K562 (cell line): ENCODE measurements at regions not wholly inside any gene's neighbourhood (a gene's known extent, or its start where the extent isn't known, plus 50 kb on each side); places are given as distances from the start of the nearest gene placed in this dataset.

Experiments used
- ATAC-seq: fragments of 200-7000 bp; cut with Tn5 transposase; 3 replicates; pipeline ENCODE4 v1.9.1; 2020; ENCODE audit warnings: moderate library complexity
- BruUV-seq: library from RNA; stranded (reverse); fragments of 400-500 nt; replicated peaks from 2 replicates; lab custom pipeline; 2021; lab: Mats Ljungman, UMichigan
- CTCF ChIA-PET: fragments of 300-600 bp; formaldehyde crosslinking; extraction: SDS; loops from one replicate; lab custom pipeline; 2021; ENCODE audit warnings: low intra/inter-chr PET ratio; lab: Yijun Ruan, JAX
- POLR2A ChIA-PET: fragments of 300-600, 350-650 bp; sonication (Branson Sonifier 250); formaldehyde crosslinking; extraction: SDS; loops from one replicate; lab custom pipeline; 2021; ENCODE audit warnings: antibody characterized with exemption, inconsistent platforms; lab: Yijun Ruan, JAX
- DNase-seq, 4 experiments: peaks; one replicate each; pipeline versions ENCODE4 v3.0.0 to v3.0.0-alpha.2; 2011 to 2018; ENCODE audit warnings: low spot score in 3 of 4, mixed read lengths in 3 of 4; ENCODE audit errors: extremely low read depth in 1 of 4
- FAIRE-seq: peaks from 2 replicates; lab custom pipeline; 2011; peaks lifted over from hg19 to GRCh38; lab: Jason Lieb, UNC
- H2AFZ ChIP-seq: 2 replicates; pipeline ENCODE4 v1.6.0; 2011; ENCODE audit warnings: low read depth, low read length, control low read depth, inconsistent platforms
- H3K27ac ChIP-seq: fragments of 200-600 bp; 3 replicates; pipeline ENCODE4 v1.8.0; 2011; ENCODE audit warnings: low read depth, mild to moderate bottlenecking, control low read depth, inconsistent platforms, low read length, moderate library complexity, mixed read lengths; ENCODE audit errors: extremely low read depth
- H3K27me3 ChIP-seq, 2 experiments: fragments of 300-600 bp in 1 of 2; 2 replicates in 1 of 2; 3 replicates in 1 of 2; pipeline versions ENCODE4 v1.6.0 to v1.8.0; 2011; ENCODE audit warnings: inconsistent platforms in 2 of 2, low read length in 2 of 2, mild to moderate bottlenecking in 1 of 2, mixed read lengths in 1 of 2, moderate library complexity in 1 of 2; ENCODE audit not compliant: control insufficient read depth in 2 of 2, insufficient read depth in 2 of 2
- H3K36me3 ChIP-seq: fragments of 300-600 bp; 3 replicates; pipeline ENCODE4 v1.8.0; 2011; ENCODE audit warnings: mild to moderate bottlenecking, low read length, inconsistent platforms; ENCODE audit not compliant: control insufficient read depth, insufficient read depth
- H3K4me1 ChIP-seq, 2 experiments: fragments of 200-600 bp in 1 of 2; replicated peaks in 1 of 2; 2 replicates in 1 of 2; 3 replicates in 1 of 2; pipeline versions ENCODE4 v1.5.1 to v1.8.0; 2011; ENCODE audit warnings: inconsistent platforms in 2 of 2, low read length in 2 of 2, mild to moderate bottlenecking in 1 of 2, mixed read lengths in 1 of 2, moderate library complexity in 1 of 2; ENCODE audit not compliant: control insufficient read depth in 2 of 2, insufficient read depth in 2 of 2
- H3K4me2 ChIP-seq: 2 replicates; pipeline ENCODE4 v1.6.1; 2011; ENCODE audit warnings: low read length, control low read depth, inconsistent platforms, mixed read lengths; ENCODE audit not compliant: insufficient read depth
- H3K4me3 ChIP-seq: fragments of 200-600 bp; sonication (generic), shearing (Covaris generic); 2 replicates; pipeline ENCODE4 v1.5.1; 2016; ENCODE audit warnings: control low read depth, inconsistent platforms
- H3K79me2 ChIP-seq: fragments of 200-600 bp; 3 replicates; pipeline ENCODE4 v1.8.0; 2011; ENCODE audit warnings: low read length, inconsistent platforms; ENCODE audit not compliant: control insufficient read depth, insufficient read depth
- H3K9ac ChIP-seq, 2 experiments: 2 replicates each; pipeline versions ENCODE4 v1.6.0 to v1.6.1; 2011; ENCODE audit warnings: low read depth in 2 of 2, low read length in 2 of 2, control low read depth in 1 of 2, inconsistent platforms in 1 of 2, mild to moderate bottlenecking in 1 of 2, mixed read lengths in 1 of 2; ENCODE audit not compliant: insufficient read depth in 1 of 2
- H3K9me1 ChIP-seq: one replicate; pipeline ENCODE4 v1.6.0; 2011; ENCODE audit warnings: inconsistent platforms, mild to moderate bottlenecking, low read length, moderate library complexity; ENCODE audit not compliant: control insufficient read depth, insufficient read depth
- H3K9me3 ChIP-seq: replicated peaks from 2 replicates; pipeline ENCODE4 v1.5.1; 2011; ENCODE audit warnings: low read depth, low read length, inconsistent platforms; ENCODE audit not compliant: control insufficient read depth, insufficient read depth
- H4K20me1 ChIP-seq: replicated peaks from 2 replicates; pipeline ENCODE4 v1.6.1; 2011; ENCODE audit warnings: low read length, inconsistent platforms, mixed read lengths; ENCODE audit not compliant: control insufficient read depth, insufficient read depth
- CBX5 ChIP-seq: IDR thresholded peaks from 2 replicates; pipeline ENCODE4 v1.6.1; 2014; ENCODE audit warnings: low read depth, borderline replicate concordance
- KDM1A ChIP-seq, 2 experiments: fragments of 450-650 bp; IDR thresholded peaks; 2 replicates each; pipeline ENCODE4 v1.6.1; 2016; ENCODE audit warnings: mild to moderate bottlenecking in 2 of 2
- MCM7 ChIP-seq, 2 experiments: fragments of 450-650 bp; IDR thresholded peaks; 2 replicates each; pipeline ENCODE4 v1.6.1; 2016 to 2018
- POLR2A ChIP-seq: fragments of 450-650 bp; conservative IDR thresholded peaks from 2 replicates; pipeline ENCODE4 v1.6.1; 2016
- SAFB ChIP-seq: fragments of 200-400 bp; formaldehyde crosslinking; IDR thresholded peaks from 2 replicates; pipeline ENCODE4 v1.6.1; 2017; ENCODE audit warnings: low read depth, low read length, borderline replicate concordance
- SLC30A9 ChIP-seq: fragments of 250-450 bp; sonication (Bioruptor Pico); IDR thresholded peaks from 2 replicates; pipeline ENCODE4 v1.8.0; 2022; ENCODE audit warnings: mild to moderate bottlenecking, moderate library complexity
- SNIP1 ChIP-seq: fragments of 450-650 bp; IDR thresholded peaks from 2 replicates; pipeline ENCODE4 v1.7.1; 2017; ENCODE audit warnings: low read depth, mild to moderate bottlenecking
- TARDBP ChIP-seq: fragments of 450-650 bp; IDR thresholded peaks from 2 replicates; pipeline ENCODE4 v1.6.1; 2016
- XRCC5 ChIP-seq: fragments of 200-400 bp; formaldehyde crosslinking; IDR thresholded peaks from 2 replicates; pipeline ENCODE4 v1.6.1; 2017; ENCODE audit warnings: low read depth, mild to moderate bottlenecking, low read length
- ZBTB34 ChIP-seq: fragments of 250-450 bp; sonication (Bioruptor Pico); IDR thresholded peaks from 2 replicates; pipeline ENCODE4 v1.8.0; 2021; ENCODE audit warnings: mild to moderate bottlenecking, moderate library complexity
- WGBS: fragments of 100-300 bp; shearing (Covaris generic); methylation state at CpG from one replicate; pipeline ENCODE4 v1.1.6; 2016; ENCODE audit warnings: low coverage, mixed read lengths; ENCODE audit not compliant: insufficient coverage; ENCODE audit errors: missing lambda C conversion rate; 5-methylcytosine and 5-hydroxymethylcytosine counted together
- in situ Hi-C: fragments of 300-500 bp; cut with MboI; formaldehyde crosslinking; loops from 4 replicates; pipeline ENCODE4 v1.15.0; 2018; ENCODE audit warnings: inconsistent platforms, mixed read lengths
- intact Hi-C: fragments of 100-400 bp; cut with micrococcal nuclease; formaldehyde crosslinking; loops from 2 replicates; pipeline ENCODE4 v1.14.2; 2022
- TF ChIP-seq, protein P1 (sequence below), 3 experiments: IDR thresholded peaks in 2 of 3; conservative IDR thresholded peaks in 1 of 3; 2 replicates each; pipeline ENCODE4 v1.5.1; 2011 to 2012; ENCODE audit warnings: low read length in 3 of 3, mild to moderate bottlenecking in 3 of 3, control low read depth in 2 of 3, improper control_type of control experiment in 1 of 3, inconsistent platforms in 1 of 3, low read depth in 1 of 3, mixed read lengths in 1 of 3, moderate library complexity in 1 of 3; ENCODE audit not compliant: insufficient read depth in 2 of 3
- TF ChIP-seq, protein P2 (sequence below), 2 experiments: fragments of 450-650 bp; formaldehyde crosslinking in 1 of 2; IDR thresholded peaks; 2 replicates each; pipeline versions ENCODE4 v1.4.0 to v1.6.1; 2014 to 2020; ENCODE audit warnings: mild to moderate bottlenecking in 2 of 2, borderline replicate concordance in 1 of 2, low read depth in 1 of 2

GRCh38 chr20:41734506-41734945 is 116.3 kb upstream of the CHD6 start:
- in situ Hi-C loops, result no loop called here
- Histone ChIP-seq H3K9ac (no peak overlapping the region), H3K4me1 (no peaks in the 10 kb centered on the region; a peak in 1 of 5 replicates), H3K27ac (no peak overlapping the region), H3K4me3 (no peak overlapping the region), H3K9me1 (no peaks in the 10 kb centered on the region), H3K4me2 (no peak overlapping the region), H3K9me3 (peaks cover 4% of the 10 kb centered on the region; the same call in 1 of the 2 replicates), H2AFZ (no peak overlapping the region), H4K20me1 (no peaks in the 10 kb centered on the region), H3K79me2 (no peaks in the 10 kb centered on the region), H3K36me3 (no peaks in the 10 kb centered on the region), H3K27me3 (no peaks in the 10 kb centered on the region)
- no TSS peak for BruUV-seq
- DNase-seq (peak; percentile 71 to 76 (median 74)), ATAC-seq (peak; percentile 89), FAIRE-seq (peak; percentile 90)
- WGBS, result 3% methylated on average over 5 of the region's 5 CpGs
- CTCF ChIA-PET, result interaction anchor here (0.5 kb wide), 1 partner anchor 1675 kb away, joined by 3 read pairs; no protein-coding TSS in a partner anchor
- intact Hi-C loops, result no loop called here
- POLR2A ChIA-PET, result no interaction called here
- no peak for TF ChIP-seq MCM7 (IDR thresholded peaks at IDR 0.05)
- TF ChIP-seq TARDBP, result no peak
- no peak for TF ChIP-seq KDM1A (IDR thresholded peaks at IDR 0.05)
- TF ChIP-seq POLR2A, result no peak
- TF ChIP-seq, protein P1, sequence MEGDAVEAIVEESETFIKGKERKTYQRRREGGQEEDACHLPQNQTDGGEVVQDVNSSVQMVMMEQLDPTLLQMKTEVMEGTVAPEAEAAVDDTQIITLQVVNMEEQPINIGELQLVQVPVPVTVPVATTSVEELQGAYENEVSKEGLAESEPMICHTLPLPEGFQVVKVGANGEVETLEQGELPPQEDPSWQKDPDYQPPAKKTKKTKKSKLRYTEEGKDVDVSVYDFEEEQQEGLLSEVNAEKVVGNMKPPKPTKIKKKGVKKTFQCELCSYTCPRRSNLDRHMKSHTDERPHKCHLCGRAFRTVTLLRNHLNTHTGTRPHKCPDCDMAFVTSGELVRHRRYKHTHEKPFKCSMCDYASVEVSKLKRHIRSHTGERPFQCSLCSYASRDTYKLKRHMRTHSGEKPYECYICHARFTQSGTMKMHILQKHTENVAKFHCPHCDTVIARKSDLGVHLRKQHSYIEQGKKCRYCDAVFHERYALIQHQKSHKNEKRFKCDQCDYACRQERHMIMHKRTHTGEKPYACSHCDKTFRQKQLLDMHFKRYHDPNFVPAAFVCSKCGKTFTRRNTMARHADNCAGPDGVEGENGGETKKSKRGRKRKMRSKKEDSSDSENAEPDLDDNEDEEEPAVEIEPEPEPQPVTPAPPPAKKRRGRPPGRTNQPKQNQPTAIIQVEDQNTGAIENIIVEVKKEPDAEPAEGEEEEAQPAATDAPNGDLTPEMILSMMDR (IDR thresholded peaks at IDR 0.05 in 2 of 3, conservative IDR thresholded peaks at IDR 0.05 in 1 of 3; ENCODE audit: insufficient read depth in 2 of 3, low read depth in 1 of 3, low read length in 3 of 3), result peak; percentile 76 to 90 (median 77)
- TF ChIP-seq XRCC5, result 0 out of 2 replicates have a peak, but pooled peaks have one; percentile 29
- TF ChIP-seq ZBTB34 (CRISPR knock-in tag), result no peak
- no peak for TF ChIP-seq SNIP1
- no peak for TF ChIP-seq SAFB
- TF ChIP-seq, protein P2, sequence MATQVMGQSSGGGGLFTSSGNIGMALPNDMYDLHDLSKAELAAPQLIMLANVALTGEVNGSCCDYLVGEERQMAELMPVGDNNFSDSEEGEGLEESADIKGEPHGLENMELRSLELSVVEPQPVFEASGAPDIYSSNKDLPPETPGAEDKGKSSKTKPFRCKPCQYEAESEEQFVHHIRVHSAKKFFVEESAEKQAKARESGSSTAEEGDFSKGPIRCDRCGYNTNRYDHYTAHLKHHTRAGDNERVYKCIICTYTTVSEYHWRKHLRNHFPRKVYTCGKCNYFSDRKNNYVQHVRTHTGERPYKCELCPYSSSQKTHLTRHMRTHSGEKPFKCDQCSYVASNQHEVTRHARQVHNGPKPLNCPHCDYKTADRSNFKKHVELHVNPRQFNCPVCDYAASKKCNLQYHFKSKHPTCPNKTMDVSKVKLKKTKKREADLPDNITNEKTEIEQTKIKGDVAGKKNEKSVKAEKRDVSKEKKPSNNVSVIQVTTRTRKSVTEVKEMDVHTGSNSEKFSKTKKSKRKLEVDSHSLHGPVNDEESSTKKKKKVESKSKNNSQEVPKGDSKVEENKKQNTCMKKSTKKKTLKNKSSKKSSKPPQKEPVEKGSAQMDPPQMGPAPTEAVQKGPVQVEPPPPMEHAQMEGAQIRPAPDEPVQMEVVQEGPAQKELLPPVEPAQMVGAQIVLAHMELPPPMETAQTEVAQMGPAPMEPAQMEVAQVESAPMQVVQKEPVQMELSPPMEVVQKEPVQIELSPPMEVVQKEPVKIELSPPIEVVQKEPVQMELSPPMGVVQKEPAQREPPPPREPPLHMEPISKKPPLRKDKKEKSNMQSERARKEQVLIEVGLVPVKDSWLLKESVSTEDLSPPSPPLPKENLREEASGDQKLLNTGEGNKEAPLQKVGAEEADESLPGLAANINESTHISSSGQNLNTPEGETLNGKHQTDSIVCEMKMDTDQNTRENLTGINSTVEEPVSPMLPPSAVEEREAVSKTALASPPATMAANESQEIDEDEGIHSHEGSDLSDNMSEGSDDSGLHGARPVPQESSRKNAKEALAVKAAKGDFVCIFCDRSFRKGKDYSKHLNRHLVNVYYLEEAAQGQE (IDR thresholded peaks at IDR 0.05; ENCODE audit: borderline replicate concordance), result peak; percentile 42
- TF ChIP-seq, protein P2 (CRISPR knock-in tag; IDR thresholded peaks at IDR 0.05; ENCODE audit: low read depth), result no peak
- no peak for TF ChIP-seq SLC30A9 (CRISPR knock-in tag)
- TF ChIP-seq CBX5, result 0 out of 2 replicates have a peak, but pooled peaks have one; percentile 50
